Stomach (tissue), 8 donors: ENCODE measurements at regions not wholly inside any gene's neighbourhood (a gene's known extent, or its start where the extent isn't known, plus 50 kb on each side); places are given as distances from the start of the nearest gene placed in this dataset.
"Not testable (repeated sequence)": the region's sequence is repeated elsewhere in the genome, so short reads cannot be mapped to it uniquely, and the experiment has no call there.

Experiments
- DNase-seq, 2 donors: peaks; one replicate each; pipeline versions ENCODE4 v3.0.0 to v3.0.0-alpha.2; 2013 to 2019
- H3K27ac ChIP-seq, 5 donors: fragments of 200-600 bp in 4 of 5; sonication (generic) in 4 of 5; one replicate each; pipeline ENCODE4 v1.5.1; 2013 to 2019; ENCODE audit warnings: mild to moderate bottlenecking in 1 of 5, moderate library complexity in 1 of 5
- H3K27me3 ChIP-seq, 3 donors: fragments of 200-600 bp; sonication (generic); one replicate each; pipeline ENCODE4 v1.5.1; 2017 to 2019; ENCODE audit warnings: mixed run types in 1 of 3
- H3K36me3 ChIP-seq, 4 donors: fragments of 200-600 bp; sonication (generic); 1 replicate in 3 of 4; 2 replicates in 1 of 4; pipeline ENCODE4 v1.5.1; 2016 to 2019
- H3K4me1 ChIP-seq, 4 donors: fragments of 200-600 bp; sonication (generic); one replicate each; pipeline ENCODE4 v1.5.1; 2016 to 2019
- H3K4me3 ChIP-seq, 4 donors: fragments of 200-600 bp; sonication (generic) in 3 of 4; one replicate each; pipeline ENCODE4 v1.5.1; 2016 to 2019; ENCODE audit warnings: mild to moderate bottlenecking in 1 of 4
- H3K9me3 ChIP-seq, 4 donors: fragments of 200-600 bp; sonication (generic); one replicate each; pipeline ENCODE4 v1.5.1; 2016 to 2019
- CTCF ChIP-seq, 7 experiments: fragments of 450-650 bp in 4 of 7; fragments of 200-600 bp in 3 of 7; sonication (generic) in 3 of 7; IDR thresholded peaks; one replicate each; pipeline ENCODE4 v1.5.1; 2016 to 2019; ENCODE audit warnings: antibody characterized with exemption in 7 of 7, control low read depth in 2 of 7, mild to moderate bottlenecking in 1 of 7
- EP300 ChIP-seq: sonication (generic); formaldehyde crosslinking; IDR thresholded peaks from one replicate; pipeline ENCODE4 v1.6.1; 2017; ENCODE audit warnings: antibody characterized with exemption
- POLR2A ChIP-seq, 4 donors: fragments of 450-650 bp; IDR thresholded peaks; one replicate each; pipeline ENCODE4 v1.6.1; 2016; ENCODE audit warnings: antibody characterized with exemption in 4 of 4, control low read depth in 2 of 4, mild to moderate bottlenecking in 1 of 4, moderate library complexity in 1 of 4
- POLR2AphosphoS5 ChIP-seq, 3 donors: sonication (generic); formaldehyde crosslinking; IDR thresholded peaks; one replicate each; pipeline ENCODE4 v1.6.1; 2016; ENCODE audit warnings: antibody characterized with exemption in 3 of 3
- WGBS, 5 donors: extraction: QIAGEN DNeasy Blood & Tissue Kit in 3 of 5; methylation state at CpG; one replicate each; pipeline versions ENCODE4 v1.1.5 to v1.1.7; 2013 to 2018; 5-methylcytosine and 5-hydroxymethylcytosine counted together
- intact Hi-C: fragments of 100-400 bp; cut with DNase I; formaldehyde crosslinking; loops from one replicate; pipeline ENCODE4 v1.15.1; 2023; ENCODE audit warnings: low total_unique reads
- donor health status: healthy with polysubstance abuse.
- donor health status: Bipolar disorder and iron deficiency.
- donor health status: healthy.

GRCh38 chr3:159253860-159254259 is 452.0 kb downstream of the MFSD1 start:
- TF ChIP-seq CTCF (IDR thresholded peaks at IDR 0.05): no peak
- Histone ChIP-seq H3K9me3 (peaks cover 0 to 18% (median 10%) of the 10 kb centered on the region in 4 donors), H3K4me3 (no peak overlapping the region), H3K27me3 (peaks cover 0 to 8% (median 0%) of the 10 kb centered on the region in 3 donors), H3K36me3 (no peaks in the 10 kb centered on the region), H3K27ac (no peak overlapping the region), H3K4me1 (no peaks in the 10 kb centered on the region)
- WGBS, 5 donors: 26 to 62% (median 38%) methylated on average over 1 of the region's 1 CpG
- DNase-seq: no peak
- intact Hi-C loops: loop anchor here (10.0 kb wide), 1 partner anchor 339 kb away; no protein-coding TSS in a partner anchor

GRCh38 chr3:159257954-159258353 is 456.1 kb downstream of the MFSD1 start:
- no peak overlapping the region for H3K4me3 ChIP-seq
- TF ChIP-seq CTCF (IDR thresholded peaks at IDR 0.05) (no peak), POLR2AphosphoS5 (IDR thresholded peaks at IDR 0.05) (no peak), EP300 (no peak), POLR2A (IDR thresholded peaks at IDR 0.05) (no peak)
- no peak overlapping the region for H3K27ac ChIP-seq
- H3K36me3 ChIP-seq: no peaks in the 10 kb centered on the region
- no peak for DNase-seq
- intact Hi-C loops: loop anchor here (5.0 to 10.0 kb wide), 2 partner anchors 343 to 411 kb away; no protein-coding TSS in a partner anchor
- H3K9me3 ChIP-seq: peaks cover 0 to 4% (median 1%) of the 10 kb centered on the region in 4 donors
- 73 to 79% (median 74%) methylated on average over 4 of the region's 4 CpGs for WGBS, 5 donors
- H3K27me3 ChIP-seq: peaks cover 0 to 8% (median 0%) of the 10 kb centered on the region in 3 donors
- no peaks in the 10 kb centered on the region for H3K4me1 ChIP-seq

GRCh38 chr3:159258934-159259333 is 457.1 kb downstream of the MFSD1 start:
- no peak overlapping the region for H3K27ac ChIP-seq
- WGBS, 5 donors: 40 to 51% (median 48%) methylated on average over 2 of the region's 2 CpGs
- TF ChIP-seq CTCF (IDR thresholded peaks at IDR 0.05) (no peak), POLR2AphosphoS5 (IDR thresholded peaks at IDR 0.05) (no peak), EP300 (no peak), POLR2A (IDR thresholded peaks at IDR 0.05) (no peak)
- intact Hi-C loops: loop anchor here (5.0 to 10.0 kb wide), 2 partner anchors 344 to 412 kb away; no protein-coding TSS in a partner anchor
- no peak for DNase-seq
- no peaks in the 10 kb centered on the region for H3K36me3 ChIP-seq
- H3K27me3 ChIP-seq: peaks cover 0 to 8% (median 0%) of the 10 kb centered on the region in 3 donors
- no peaks in the 10 kb centered on the region for H3K4me1 ChIP-seq
- no peaks in the 10 kb centered on the region for H3K9me3 ChIP-seq
- no peak overlapping the region for H3K4me3 ChIP-seq

- Histone ChIP-seq H3K4me3 (no peak overlapping the region), H3K36me3 (no peaks in the 10 kb centered on the region), H3K9me3 (no peaks in the 10 kb centered on the region), H3K27me3 (no peaks in the 10 kb centered on the region), H3K4me1 (no peaks in the 10 kb centered on the region), H3K27ac (no peak overlapping the region)
- intact Hi-C loops: loop anchor here (10.0 kb wide), 1 partner anchor 545 kb away; no protein-coding TSS in a partner anchor
- peak in 5 of 7 experiments; percentile 32 to 71 (median 65) for TF ChIP-seq CTCF (IDR thresholded peaks at IDR 0.05)
- TF ChIP-seq POLR2A (IDR thresholded peaks at IDR 0.05): no peak
- TF ChIP-seq POLR2AphosphoS5 (IDR thresholded peaks at IDR 0.05): no peak
- TF ChIP-seq EP300: no peak
- WGBS, 5 donors: 21 to 36% (median 25%) methylated on average over 5 of the region's 5 CpGs
- DNase-seq: peak in 1 of 2 donors; percentile 85
Measured at GRCh38 chr3:159260049-159260662, 458.3 kb downstream of the MFSD1 start.

GRCh38 chr3:159261333-159261732 is 459.5 kb downstream of the MFSD1 start:
- not testable (repeated sequence) for H3K36me3 ChIP-seq, H3K4me3 ChIP-seq, H3K27ac ChIP-seq, H3K27me3 ChIP-seq, DNase-seq, H3K4me1 ChIP-seq, H3K9me3 ChIP-seq
- WGBS, 5 donors: 49 to 55% (median 54%) methylated on average over 4 of the region's 4 CpGs
- intact Hi-C loops: loop anchor here (10.0 kb wide), 1 partner anchor 543 kb away; no protein-coding TSS in a partner anchor
